ENCODE measurements at regions not wholly inside any gene's neighbourhood (a gene's known extent, or its start where the extent isn't known, plus 50 kb on each side); places are given as distances from the start of the nearest gene placed in this dataset.

GRCh38 chr21:15278851-15279250 is 214.1 kb upstream of the NRIP1 start:
- no peak for DNase-seq (ENCODE audit: low spot score)
- Histone ChIP-seq H3K18ac (ENCODE audit: low read length) (no peak overlapping the region), H3K27ac (replicated peaks; ENCODE audit: low read length) (no peak overlapping the region), H3K27me3 (ENCODE audit: control insufficient read depth in 3 of 3, insufficient read depth in 3 of 3, low read depth in 1 of 3, low read length in 3 of 3) (no peaks in the 10 kb centered on the region), H2BK12ac (ENCODE audit: low read length) (no peak overlapping the region), H3K23ac (ENCODE audit: low read depth, low read length, poor library complexity) (no peak overlapping the region), H3K9me3 (replicated peaks in 1 of 2; ENCODE audit: control insufficient read depth in 2 of 2, insufficient read depth in 1 of 2, low read depth in 1 of 2, low read length in 2 of 2) (peaks cover 0 to 5% of the 10 kb centered on the region in 2 donors), H3K4me3 (ENCODE audit: low read length in 2 of 2) (no peak overlapping the region), H2BK5ac (ENCODE audit: low read length) (no peak overlapping the region), H4K8ac (ENCODE audit: low read depth, low read length) (no peak overlapping the region), H4K91ac (ENCODE audit: low read depth, low read length, poor library complexity) (no peak overlapping the region), H3K14ac (ENCODE audit: low read length) (no peak overlapping the region), H3K4ac (ENCODE audit: low read length) (no peak overlapping the region), H2AFZ (ENCODE audit: low read length) (no peak overlapping the region), H2BK15ac (ENCODE audit: low read length) (no peak overlapping the region), H3K36me3 (replicated peaks in 1 of 2; ENCODE audit: control insufficient read depth in 2 of 2, insufficient read depth in 2 of 2, low read length in 2 of 2) (no peaks in the 10 kb centered on the region), H3K79me1 (ENCODE audit: low read depth, low read length) (no peaks in the 10 kb centered on the region), H3K9ac (ENCODE audit: low read depth, low read length, poor library complexity) (no peak overlapping the region), H3K4me1 (ENCODE audit: control insufficient read depth in 2 of 2, insufficient read depth in 1 of 2, low read depth in 1 of 2, low read length in 2 of 2) (no peaks in the 10 kb centered on the region), H2AK5ac (ENCODE audit: low read depth, low read length) (no peak overlapping the region), H2BK120ac (ENCODE audit: low read depth, low read length) (no peak overlapping the region), H3K4me2 (ENCODE audit: insufficient read depth, low read length, poor library complexity, severe bottlenecking) (no peak overlapping the region)
- no CpG with 5 or more reads among the region's 4 CpGs for WGBS, 2 donors (ENCODE audit: extremely low coverage in 2 of 2, insufficient read length in 2 of 2, insufficient replicate concordance in 1 of 2)

GRCh38 chr21:15279482-15279881 is 214.7 kb upstream of the NRIP1 start:
- Histone ChIP-seq H3K9me3 (replicated peaks in 1 of 2; ENCODE audit: control insufficient read depth in 2 of 2, insufficient read depth in 1 of 2, low read depth in 1 of 2, low read length in 2 of 2) (peaks cover 0 to 5% of the 10 kb centered on the region in 2 donors), H2AFZ (ENCODE audit: low read length) (no peak overlapping the region), H4K91ac (ENCODE audit: low read depth, low read length, poor library complexity) (no peak overlapping the region), H3K4me2 (ENCODE audit: insufficient read depth, low read length, poor library complexity, severe bottlenecking) (no peak overlapping the region), H2BK5ac (ENCODE audit: low read length) (no peak overlapping the region), H2BK120ac (ENCODE audit: low read depth, low read length) (no peak overlapping the region), H3K36me3 (replicated peaks in 1 of 2; ENCODE audit: control insufficient read depth in 2 of 2, insufficient read depth in 2 of 2, low read length in 2 of 2) (no peaks in the 10 kb centered on the region), H2BK12ac (ENCODE audit: low read length) (no peak overlapping the region), H3K79me1 (ENCODE audit: low read depth, low read length) (no peaks in the 10 kb centered on the region), H3K9ac (ENCODE audit: low read depth, low read length, poor library complexity) (no peak overlapping the region), H2BK15ac (ENCODE audit: low read length) (no peak overlapping the region), H3K4me3 (ENCODE audit: low read length in 2 of 2) (no peak overlapping the region), H3K27me3 (ENCODE audit: control insufficient read depth in 3 of 3, insufficient read depth in 3 of 3, low read depth in 1 of 3, low read length in 3 of 3) (no peaks in the 10 kb centered on the region), H2AK5ac (ENCODE audit: low read depth, low read length) (no peak overlapping the region), H3K4ac (ENCODE audit: low read length) (no peak overlapping the region), H3K27ac (replicated peaks; ENCODE audit: low read length) (no peak overlapping the region), H3K23ac (ENCODE audit: low read depth, low read length, poor library complexity) (no peak overlapping the region), H3K18ac (ENCODE audit: low read length) (no peak overlapping the region), H3K14ac (ENCODE audit: low read length) (no peak overlapping the region), H3K4me1 (ENCODE audit: control insufficient read depth in 2 of 2, insufficient read depth in 1 of 2, low read depth in 1 of 2, low read length in 2 of 2) (no peaks in the 10 kb centered on the region), H4K8ac (ENCODE audit: low read depth, low read length) (no peak overlapping the region)
- WGBS, 2 donors (ENCODE audit: extremely low coverage in 2 of 2, insufficient read length in 2 of 2, insufficient replicate concordance in 1 of 2), result no CpG with 5 or more reads among the region's 1 CpG
- no peak for DNase-seq (ENCODE audit: low spot score)

- Histone ChIP-seq H3K4ac (ENCODE audit: low read length) (no peak overlapping the region), H4K91ac (ENCODE audit: low read depth, low read length, poor library complexity) (no peak overlapping the region), H3K27me3 (ENCODE audit: control insufficient read depth in 3 of 3, insufficient read depth in 3 of 3, low read depth in 1 of 3, low read length in 3 of 3) (no peaks in the 10 kb centered on the region), H2AK5ac (ENCODE audit: low read depth, low read length) (no peak overlapping the region), H2BK15ac (ENCODE audit: low read length) (no peak overlapping the region), H3K4me3 (ENCODE audit: low read length in 2 of 2) (no peak overlapping the region), H3K18ac (ENCODE audit: low read length) (no peak overlapping the region), H2BK12ac (ENCODE audit: low read length) (no peak overlapping the region), H3K23ac (ENCODE audit: low read depth, low read length, poor library complexity) (no peak overlapping the region), H3K36me3 (replicated peaks in 1 of 2; ENCODE audit: control insufficient read depth in 2 of 2, insufficient read depth in 2 of 2, low read length in 2 of 2) (no peaks in the 10 kb centered on the region), H3K4me1 (ENCODE audit: control insufficient read depth in 2 of 2, insufficient read depth in 1 of 2, low read depth in 1 of 2, low read length in 2 of 2) (no peaks in the 10 kb centered on the region), H4K8ac (ENCODE audit: low read depth, low read length) (no peak overlapping the region), H3K79me1 (ENCODE audit: low read depth, low read length) (no peaks in the 10 kb centered on the region), H3K9ac (ENCODE audit: low read depth, low read length, poor library complexity) (no peak overlapping the region), H3K27ac (replicated peaks; ENCODE audit: low read length) (no peak overlapping the region), H2BK120ac (ENCODE audit: low read depth, low read length) (no peak overlapping the region), H3K9me3 (replicated peaks in 1 of 2; ENCODE audit: control insufficient read depth in 2 of 2, insufficient read depth in 1 of 2, low read depth in 1 of 2, low read length in 2 of 2) (peaks cover 0 to 5% of the 10 kb centered on the region in 2 donors), H3K4me2 (ENCODE audit: insufficient read depth, low read length, poor library complexity, severe bottlenecking) (no peak overlapping the region), H3K14ac (ENCODE audit: low read length) (no peak overlapping the region), H2BK5ac (ENCODE audit: low read length) (no peak overlapping the region), H2AFZ (ENCODE audit: low read length) (no peak overlapping the region)
- WGBS, 2 donors (ENCODE audit: extremely low coverage in 2 of 2, insufficient read length in 2 of 2, insufficient replicate concordance in 1 of 2), result no CpG with 5 or more reads among the region's 3 CpGs
- no peak for DNase-seq (ENCODE audit: low spot score)
Measured at GRCh38 chr21:15281714-15282113, 216.9 kb upstream of the NRIP1 start.

- no peaks in the 10 kb centered on the region for H3K36me3 ChIP-seq (replicated peaks in 1 of 2; ENCODE audit: control insufficient read depth in 2 of 2, insufficient read depth in 2 of 2, low read length in 2 of 2)
- no peak overlapping the region for H3K14ac ChIP-seq (ENCODE audit: low read length)
- no peak overlapping the region for H3K23ac ChIP-seq (ENCODE audit: low read depth, low read length, poor library complexity)
- no peaks in the 10 kb centered on the region for H3K27me3 ChIP-seq (ENCODE audit: control insufficient read depth in 3 of 3, insufficient read depth in 3 of 3, low read depth in 1 of 3, low read length in 3 of 3)
- H3K27ac ChIP-seq (replicated peaks; ENCODE audit: low read length), result no peak overlapping the region
- no peak overlapping the region for H4K8ac ChIP-seq (ENCODE audit: low read depth, low read length)
- DNase-seq (ENCODE audit: low spot score), result no peak
- no peak overlapping the region for H2BK120ac ChIP-seq (ENCODE audit: low read depth, low read length)
- no peak overlapping the region for H2BK15ac ChIP-seq (ENCODE audit: low read length)
- no peak overlapping the region for H2BK5ac ChIP-seq (ENCODE audit: low read length)
- H3K18ac ChIP-seq (ENCODE audit: low read length), result no peak overlapping the region
- no peak overlapping the region for H3K4ac ChIP-seq (ENCODE audit: low read length)
- H3K4me2 ChIP-seq (ENCODE audit: insufficient read depth, low read length, poor library complexity, severe bottlenecking), result no peak overlapping the region
- H3K9me3 ChIP-seq (replicated peaks in 1 of 2; ENCODE audit: control insufficient read depth in 2 of 2, insufficient read depth in 1 of 2, low read depth in 1 of 2, low read length in 2 of 2), result peaks cover 0 to 5% of the 10 kb centered on the region in 2 donors
- H2AFZ ChIP-seq (ENCODE audit: low read length), result no peak overlapping the region
- H3K4me3 ChIP-seq (ENCODE audit: low read length in 2 of 2), result no peak overlapping the region
- no peaks in the 10 kb centered on the region for H3K79me1 ChIP-seq (ENCODE audit: low read depth, low read length)
- H2BK12ac ChIP-seq (ENCODE audit: low read length), result no peak overlapping the region
- H2AK5ac ChIP-seq (ENCODE audit: low read depth, low read length), result no peak overlapping the region
- H3K9ac ChIP-seq (ENCODE audit: low read depth, low read length, poor library complexity), result no peak overlapping the region
- H4K91ac ChIP-seq (ENCODE audit: low read depth, low read length, poor library complexity), result no peak overlapping the region
- no CpG with 5 or more reads among the region's 1 CpG for WGBS, 2 donors (ENCODE audit: extremely low coverage in 2 of 2, insufficient read length in 2 of 2, insufficient replicate concordance in 1 of 2)
- no peaks in the 10 kb centered on the region for H3K4me1 ChIP-seq (ENCODE audit: control insufficient read depth in 2 of 2, insufficient read depth in 1 of 2, low read depth in 1 of 2, low read length in 2 of 2)
Measured at GRCh38 chr21:15282665-15283064, 217.9 kb upstream of the NRIP1 start.
